Sigmoid colon (tissue), 6 donors: ENCODE measurements at regions not wholly inside any gene's neighbourhood (a gene's known extent, or its start where the extent isn't known, plus 50 kb on each side); places are given as distances from the start of the nearest gene placed in this dataset.
"Not testable (repeated sequence)": the region's sequence is repeated elsewhere in the genome, so short reads cannot be mapped to it uniquely, and the experiment has no call there.

Experiments used
- DNase-seq: peaks from one replicate; pipeline ENCODE4 v3.0.0-alpha.2; 2019
- H3K27ac ChIP-seq, 4 donors: fragments of 200-600 bp; sonication (generic); one replicate each; pipeline ENCODE4 v1.5.1; 2016 to 2019; ENCODE audit warnings: mild to moderate bottlenecking in 1 of 4
- H3K27me3 ChIP-seq, 3 donors: fragments of 200-600 bp; sonication (generic); one replicate each; pipeline ENCODE4 v1.5.1; 2019; ENCODE audit warnings: mild to moderate bottlenecking in 1 of 3
- H3K36me3 ChIP-seq, 4 donors: fragments of 200-600 bp; sonication (generic); one replicate each; pipeline ENCODE4 v1.5.1; 2016 to 2019
- H3K4me1 ChIP-seq, 4 donors: fragments of 200-600 bp; sonication (generic); one replicate each; pipeline ENCODE4 v1.5.1; 2017 to 2019
- H3K4me3 ChIP-seq, 4 donors: fragments of 200-600 bp; sonication (generic); one replicate each; pipeline ENCODE4 v1.5.1; 2017 to 2019; ENCODE audit warnings: mild to moderate bottlenecking in 2 of 4, moderate library complexity in 1 of 4
- H3K9me3 ChIP-seq, 4 donors: fragments of 200-600 bp in 3 of 4; sonication (generic) in 3 of 4; one replicate each; pipeline versions ENCODE4 v1.5.1 to v1.6.1; 2013 to 2019
- CTCF ChIP-seq, 4 experiments: fragments of 450-650 bp in 3 of 4; fragments of 200-600 bp in 1 of 4; IDR thresholded peaks; one replicate each; pipeline ENCODE4 v1.5.1; 2016 to 2019; ENCODE audit warnings: antibody characterized with exemption in 4 of 4, mild to moderate bottlenecking in 3 of 4, moderate library complexity in 2 of 4
- EP300 ChIP-seq, 4 donors: sonication (generic); formaldehyde crosslinking; IDR thresholded peaks; one replicate each; pipeline ENCODE4 v1.6.1; 2017; ENCODE audit warnings: antibody characterized with exemption in 4 of 4
- POLR2A ChIP-seq, 2 donors: fragments of 450-650 bp; IDR thresholded peaks; one replicate each; pipeline ENCODE4 v1.6.1; 2016; ENCODE audit warnings: antibody characterized with exemption in 2 of 2, mild to moderate bottlenecking in 2 of 2, moderate library complexity in 2 of 2
- POLR2AphosphoS5 ChIP-seq, 4 donors: sonication (generic); formaldehyde crosslinking; IDR thresholded peaks; one replicate each; pipeline ENCODE4 v1.6.1; 2017; ENCODE audit warnings: antibody characterized with exemption in 4 of 4
- WGBS, 2 donors: extraction: QIAGEN DNeasy Blood & Tissue Kit; methylation state at CpG; one replicate each; pipeline ENCODE4 v1.1.7; 2013; 5-methylcytosine and 5-hydroxymethylcytosine counted together
- intact Hi-C: fragments of 100-400 bp; cut with DNase I; formaldehyde crosslinking; loops from one replicate; pipeline ENCODE4 v1.15.1; 2023
- donor health status: healthy with polysubstance abuse.
- donor health status: healthy.

- no peak overlapping the region for H3K27ac ChIP-seq
- no peak for TF ChIP-seq EP300 (IDR thresholded peaks at IDR 0.05)
- no peak for TF ChIP-seq POLR2A (IDR thresholded peaks at IDR 0.05)
- no peak for TF ChIP-seq CTCF (IDR thresholded peaks at IDR 0.05)
- TF ChIP-seq POLR2AphosphoS5 (IDR thresholded peaks at IDR 0.05) = no peak
- 70 to 72% methylated on average over 2 of the region's 2 CpGs for WGBS, 2 donors
- intact Hi-C loops = no loop called here
- no peaks in the 10 kb centered on the region for H3K36me3 ChIP-seq
- H3K27me3 ChIP-seq = no peaks in the 10 kb centered on the region
- no peak for DNase-seq
- no peaks in the 10 kb centered on the region for H3K4me1 ChIP-seq
- no peaks in the 10 kb centered on the region for H3K9me3 ChIP-seq
- no peak overlapping the region for H3K4me3 ChIP-seq
Measured at GRCh38 chr7:85681241-85681640, 494.4 kb upstream of the SEMA3D start.

- intact Hi-C loops, H3K9me3 ChIP-seq, H3K4me1 ChIP-seq, H3K4me3 ChIP-seq, H3K36me3 ChIP-seq, H3K27me3 ChIP-seq, H3K27ac ChIP-seq, DNase-seq: not testable (repeated sequence)
- WGBS, 2 donors = 90 to 96% methylated on average over 2 of the region's 2 CpGs
Measured at GRCh38 chr7:85675093-85675492, 488.2 kb upstream of the SEMA3D start.

- intact Hi-C loops = no loop called here
- no peak overlapping the region for H3K4me3 ChIP-seq
- TF ChIP-seq CTCF (IDR thresholded peaks at IDR 0.05) = no peak
- TF ChIP-seq POLR2A (IDR thresholded peaks at IDR 0.05) = no peak
- TF ChIP-seq EP300 (IDR thresholded peaks at IDR 0.05) = no peak
- TF ChIP-seq POLR2AphosphoS5 (IDR thresholded peaks at IDR 0.05) = no peak
- no peak overlapping the region for H3K27ac ChIP-seq
- no peaks in the 10 kb centered on the region for H3K4me1 ChIP-seq
- H3K36me3 ChIP-seq = no peaks in the 10 kb centered on the region
- no peak for DNase-seq
- H3K27me3 ChIP-seq = no peaks in the 10 kb centered on the region
- 42 to 70% methylated on average over 2 of the region's 2 CpGs for WGBS, 2 donors
- no peaks in the 10 kb centered on the region for H3K9me3 ChIP-seq
Measured at GRCh38 chr7:85673876-85674275, 487.0 kb upstream of the SEMA3D start.

GRCh38 chr7:85669225-85669624 lies 482.4 kb upstream of the SEMA3D start:
- H3K27me3 ChIP-seq = no peaks in the 10 kb centered on the region
- no peak overlapping the region for H3K27ac ChIP-seq
- 63 to 75% methylated on average over 3 of the region's 3 CpGs for WGBS, 2 donors
- intact Hi-C loops = no loop called here
- H3K4me3 ChIP-seq = no peak overlapping the region
- TF ChIP-seq CTCF (IDR thresholded peaks at IDR 0.05) = no peak
- no peak for TF ChIP-seq EP300 (IDR thresholded peaks at IDR 0.05)
- no peak for TF ChIP-seq POLR2AphosphoS5 (IDR thresholded peaks at IDR 0.05)
- no peak for TF ChIP-seq POLR2A (IDR thresholded peaks at IDR 0.05)
- H3K36me3 ChIP-seq = no peaks in the 10 kb centered on the region
- no peaks in the 10 kb centered on the region for H3K4me1 ChIP-seq
- DNase-seq = no peak
- H3K9me3 ChIP-seq = no peaks in the 10 kb centered on the region

GRCh38 chr7:85664341-85664740 lies 477.5 kb upstream of the SEMA3D start:
- Histone ChIP-seq H3K36me3 (no peaks in the 10 kb centered on the region), H3K4me3 (no peak overlapping the region), H3K27me3 (no peaks in the 10 kb centered on the region), H3K9me3 (no peaks in the 10 kb centered on the region), H3K27ac (no peak overlapping the region), H3K4me1 (no peaks in the 10 kb centered on the region)
- TF ChIP-seq CTCF (IDR thresholded peaks at IDR 0.05) = no peak
- no peak for TF ChIP-seq POLR2AphosphoS5 (IDR thresholded peaks at IDR 0.05)
- no peak for TF ChIP-seq EP300 (IDR thresholded peaks at IDR 0.05)
- TF ChIP-seq POLR2A (IDR thresholded peaks at IDR 0.05) = no peak
- 78 to 92% methylated on average over 2 of the region's 2 CpGs for WGBS, 2 donors
- DNase-seq = no peak
- intact Hi-C loops = no loop called here
